ENCODE measurements at regions not wholly inside any gene's neighbourhood (a gene's known extent, or its start where the extent isn't known, plus 50 kb on each side); places are given as distances from the start of the nearest gene placed in this dataset.

DNA sequence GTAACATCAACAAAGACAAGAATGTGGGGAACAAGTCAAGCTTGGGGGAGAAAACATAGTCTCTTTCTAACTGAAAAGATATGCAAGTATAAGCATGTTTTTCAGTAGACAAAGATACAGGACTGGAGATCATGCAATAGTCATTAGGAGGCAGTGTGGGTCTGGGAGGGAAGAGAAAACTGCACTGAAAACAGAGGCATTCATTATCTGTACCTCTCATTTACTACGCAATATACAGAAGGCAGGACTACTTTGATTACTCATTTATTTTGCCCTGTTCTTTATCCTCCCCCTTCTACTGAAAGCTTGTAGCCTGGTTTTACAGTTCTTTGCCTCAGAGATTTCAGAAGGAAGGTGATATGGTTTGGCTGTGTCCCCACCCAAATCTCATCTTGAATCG is 341.2 kb downstream of the CRPPA start:
- TF ChIP-seq POLR2A (IDR thresholded peaks at IDR 0.05; ENCODE audit: low read depth, low read length) (no peak), TAF1 (IDR thresholded peaks at IDR 0.05; ENCODE audit: borderline replicate concordance, low read depth, low read length) (no peak)

Measured in GM12892 (cell line).